ENCODE measurements at regions not wholly inside any gene's neighbourhood (a gene's known extent, or its start where the extent isn't known, plus 50 kb on each side); places are given as distances from the start of the nearest gene placed in this dataset.
"Not testable (repeated sequence)": the region's sequence is repeated elsewhere in the genome, so short reads cannot be mapped to it uniquely, and the experiment has no call there.

GRCh38 chr2:38460313-38460712 is 83.2 kb upstream of the ATL2 start:
- DNase-seq (ENCODE audit: low spot score in 2 of 2) = no peak
- TF ChIP-seq POLR2A (IDR thresholded peaks at IDR 0.05) = no peak
- TF ChIP-seq, protein P1, sequence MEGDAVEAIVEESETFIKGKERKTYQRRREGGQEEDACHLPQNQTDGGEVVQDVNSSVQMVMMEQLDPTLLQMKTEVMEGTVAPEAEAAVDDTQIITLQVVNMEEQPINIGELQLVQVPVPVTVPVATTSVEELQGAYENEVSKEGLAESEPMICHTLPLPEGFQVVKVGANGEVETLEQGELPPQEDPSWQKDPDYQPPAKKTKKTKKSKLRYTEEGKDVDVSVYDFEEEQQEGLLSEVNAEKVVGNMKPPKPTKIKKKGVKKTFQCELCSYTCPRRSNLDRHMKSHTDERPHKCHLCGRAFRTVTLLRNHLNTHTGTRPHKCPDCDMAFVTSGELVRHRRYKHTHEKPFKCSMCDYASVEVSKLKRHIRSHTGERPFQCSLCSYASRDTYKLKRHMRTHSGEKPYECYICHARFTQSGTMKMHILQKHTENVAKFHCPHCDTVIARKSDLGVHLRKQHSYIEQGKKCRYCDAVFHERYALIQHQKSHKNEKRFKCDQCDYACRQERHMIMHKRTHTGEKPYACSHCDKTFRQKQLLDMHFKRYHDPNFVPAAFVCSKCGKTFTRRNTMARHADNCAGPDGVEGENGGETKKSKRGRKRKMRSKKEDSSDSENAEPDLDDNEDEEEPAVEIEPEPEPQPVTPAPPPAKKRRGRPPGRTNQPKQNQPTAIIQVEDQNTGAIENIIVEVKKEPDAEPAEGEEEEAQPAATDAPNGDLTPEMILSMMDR (IDR thresholded peaks at IDR 0.05) = no peak
- intact Hi-C loops (cut with DNase I; ENCODE audit: low total_unique reads) = loop anchor here (10.0 kb wide), 1 partner anchor 86 kb away; the partner anchor contains the start of gene ATL2
- 82 to 85% methylated on average over 3 of the region's 3 CpGs for WGBS, 2 donors
- H3K4me3 ChIP-seq (ENCODE audit: low read depth, poor library complexity, severe bottlenecking) = no peak overlapping the region

- H3K4me3 ChIP-seq (ENCODE audit: low read depth, poor library complexity, severe bottlenecking) = no peak overlapping the region
- DNase-seq (ENCODE audit: low spot score in 2 of 2) = no peak
- TF ChIP-seq POLR2A (IDR thresholded peaks at IDR 0.05) = no peak
- TF ChIP-seq, protein P1 (IDR thresholded peaks at IDR 0.05) = no peak
- 82 to 89% methylated on average over 4 of the region's 4 CpGs for WGBS, 2 donors
- intact Hi-C loops (cut with DNase I; ENCODE audit: low total_unique reads) = no loop called here
Observed at GRCh38 chr2:38454081-38454480, 77.0 kb upstream of the ATL2 start.

DNA sequence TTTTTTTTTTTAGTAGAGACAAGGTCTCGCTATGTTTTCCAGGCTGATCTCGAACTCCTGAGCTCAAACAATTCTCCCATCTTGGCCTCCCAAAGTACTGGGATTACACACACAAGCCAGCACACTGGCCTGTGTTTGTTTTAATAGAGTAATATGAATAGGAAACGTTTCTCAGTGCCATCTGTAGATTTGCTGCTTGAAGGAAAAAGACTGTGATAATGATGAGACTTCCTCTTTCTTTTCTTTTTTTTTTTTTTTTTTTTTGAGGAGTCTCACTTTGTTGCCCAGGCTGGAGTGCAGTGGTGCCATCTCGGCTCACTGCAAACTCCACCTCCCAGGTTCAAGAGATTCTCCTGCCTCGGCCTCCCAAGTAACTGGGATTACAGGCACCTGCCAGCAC is 74.7 kb upstream of the ATL2 start:
- WGBS, 2 donors = 90 to 91% methylated on average over 5 of the region's 5 CpGs
- H3K4me3 ChIP-seq (ENCODE audit: low read depth, poor library complexity, severe bottlenecking); intact Hi-C loops (cut with DNase I; ENCODE audit: low total_unique reads); DNase-seq (ENCODE audit: low spot score in 2 of 2): not testable (repeated sequence)

DNA sequence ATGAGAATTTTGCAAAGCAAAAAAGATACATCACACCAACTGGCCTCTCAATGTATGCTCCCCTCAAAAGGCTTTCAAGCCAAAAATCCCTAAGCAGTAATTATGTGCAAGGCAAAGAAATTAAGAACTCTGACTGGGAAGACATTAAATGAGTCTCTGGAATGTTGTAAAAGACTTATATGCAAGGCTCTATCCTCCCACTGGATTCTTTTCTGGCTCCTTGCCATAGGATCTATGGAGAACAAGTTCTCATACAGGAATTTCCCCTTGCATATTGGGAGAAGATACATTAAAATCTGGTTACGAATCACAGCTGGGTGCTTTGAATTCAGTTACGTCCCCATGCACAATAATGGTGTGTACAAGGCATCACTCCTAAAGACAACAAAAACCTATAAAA is 73.4 kb upstream of the ATL2 start:
- 52 to 84% methylated on average over 2 of the region's 2 CpGs for WGBS, 2 donors
- no peak overlapping the region for H3K4me3 ChIP-seq (ENCODE audit: low read depth, poor library complexity, severe bottlenecking)
- DNase-seq (ENCODE audit: low spot score in 2 of 2) = no peak
- TF ChIP-seq POLR2A (IDR thresholded peaks at IDR 0.05) = no peak
- TF ChIP-seq, protein P1 (IDR thresholded peaks at IDR 0.05) = no peak
- intact Hi-C loops (cut with DNase I; ENCODE audit: low total_unique reads) = no loop called here

DNA sequence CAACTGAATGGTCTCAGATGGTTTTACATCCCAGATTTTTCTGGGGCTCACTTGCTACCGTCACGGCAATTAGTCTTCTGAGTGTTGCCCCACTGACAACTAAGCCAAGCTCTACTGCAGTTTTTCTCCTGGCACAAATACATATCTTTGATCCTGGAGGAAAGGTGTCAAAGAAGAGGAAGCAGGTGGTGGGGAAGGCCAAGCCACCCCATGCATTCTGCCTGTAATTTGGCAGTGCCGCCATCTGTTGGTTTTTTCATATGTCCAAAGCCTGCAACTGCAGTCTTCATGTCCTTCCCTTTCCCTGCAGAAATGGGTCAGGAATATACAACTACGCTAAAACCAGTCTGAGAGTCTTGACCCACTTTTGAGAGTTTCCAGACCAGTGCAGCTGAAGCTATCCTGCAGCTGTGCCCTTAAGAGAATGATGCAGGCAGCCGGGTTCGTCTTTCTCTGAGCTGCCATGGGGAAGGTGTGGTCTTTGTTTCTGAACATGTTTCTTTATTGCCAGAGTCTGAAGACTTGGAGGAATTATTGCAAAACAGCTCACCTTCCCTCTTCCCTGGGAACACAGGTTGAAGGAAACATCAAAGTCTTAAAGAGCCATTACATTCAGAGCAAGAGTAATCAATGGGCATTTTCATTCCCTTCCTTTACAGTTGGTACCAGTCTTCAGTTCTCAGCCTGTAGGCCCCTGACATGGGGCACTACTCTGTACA is 71.8 kb upstream of the ATL2 start:
- TF ChIP-seq POLR2A (IDR thresholded peaks at IDR 0.05) = no peak
- TF ChIP-seq, protein P1 (IDR thresholded peaks at IDR 0.05) = no peak
- intact Hi-C loops (cut with DNase I; ENCODE audit: low total_unique reads) = no loop called here
- WGBS, 2 donors = 60 to 65% methylated on average over 6 of the region's 6 CpGs
- no peak for DNase-seq (ENCODE audit: low spot score in 2 of 2)
- no peak overlapping the region for H3K4me3 ChIP-seq (ENCODE audit: low read depth, poor library complexity, severe bottlenecking)

DNA sequence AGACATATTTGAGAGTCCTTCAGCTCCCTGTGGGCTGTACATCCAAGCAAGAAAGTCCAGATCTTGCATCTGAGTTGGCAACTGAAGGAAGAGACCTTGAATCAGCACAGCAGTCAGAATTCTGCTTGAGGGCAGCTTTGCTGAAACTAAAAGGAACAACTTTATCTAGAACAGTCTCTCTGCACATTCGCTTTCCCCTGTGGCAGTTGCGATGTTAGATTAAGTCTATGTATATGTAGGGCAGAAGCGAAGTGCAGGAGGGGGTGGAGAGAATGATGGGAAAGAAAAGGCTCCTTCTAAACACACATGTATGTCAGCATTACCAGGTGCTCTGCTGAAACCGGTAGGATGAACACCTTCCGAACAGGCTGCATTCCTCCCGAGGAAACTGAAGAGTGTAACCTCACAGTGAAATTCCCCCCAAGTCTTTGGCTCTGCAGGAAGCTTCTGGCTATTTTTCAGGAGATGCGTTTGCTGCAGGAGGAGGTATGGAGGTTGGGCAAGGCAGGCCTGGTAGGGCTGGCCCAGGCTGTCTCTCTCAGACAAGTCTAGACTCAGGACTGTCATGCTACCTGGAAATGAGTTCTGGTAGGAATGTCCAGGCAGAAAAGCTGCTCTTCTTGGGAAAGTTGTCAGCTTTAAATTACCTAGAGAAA is 70.0 kb upstream of the ATL2 start:
- peak in 1 of 2 donors; percentile 46 for DNase-seq (ENCODE audit: low spot score in 2 of 2)
- TF ChIP-seq POLR2A (IDR thresholded peaks at IDR 0.05) = no peak
- TF ChIP-seq, protein P1 (IDR thresholded peaks at IDR 0.05) = no peak
- intact Hi-C loops (cut with DNase I; ENCODE audit: low total_unique reads) = no loop called here
- H3K4me3 ChIP-seq (ENCODE audit: low read depth, poor library complexity, severe bottlenecking) = no peak overlapping the region
- WGBS, 2 donors = 42 to 54% methylated on average over 7 of the region's 7 CpGs

Measured in lower leg skin (tissue), 4 donors.